ENCODE measurements at regions not wholly inside any gene's neighbourhood (a gene's known extent, or its start where the extent isn't known, plus 50 kb on each side); places are given as distances from the start of the nearest gene placed in this dataset.

DNA sequence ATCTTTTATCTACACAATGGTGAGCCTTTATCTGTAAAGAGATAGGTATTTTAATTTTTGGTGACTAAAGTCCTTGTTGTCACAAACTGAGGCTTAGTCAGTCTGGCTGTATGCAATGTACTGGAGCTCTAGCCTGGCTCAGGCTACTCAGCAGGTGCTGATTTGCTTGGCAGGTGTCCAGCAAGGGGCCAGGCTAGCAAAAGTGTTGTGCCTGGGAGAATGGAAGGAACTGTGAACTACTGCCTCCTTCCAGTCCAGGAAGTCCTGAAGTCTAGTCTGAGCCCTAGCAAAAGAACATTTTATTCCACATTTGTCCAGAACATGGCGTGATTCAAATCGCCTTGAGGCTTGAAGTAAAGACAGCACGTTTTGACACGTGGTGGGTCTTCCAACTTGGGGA lies 260.5 kb downstream of the CCDC85A start:
- no peak overlapping the region for H3K4me3 ChIP-seq (ENCODE audit: low read depth, low read length)
- TF ChIP-seq, protein P1, sequence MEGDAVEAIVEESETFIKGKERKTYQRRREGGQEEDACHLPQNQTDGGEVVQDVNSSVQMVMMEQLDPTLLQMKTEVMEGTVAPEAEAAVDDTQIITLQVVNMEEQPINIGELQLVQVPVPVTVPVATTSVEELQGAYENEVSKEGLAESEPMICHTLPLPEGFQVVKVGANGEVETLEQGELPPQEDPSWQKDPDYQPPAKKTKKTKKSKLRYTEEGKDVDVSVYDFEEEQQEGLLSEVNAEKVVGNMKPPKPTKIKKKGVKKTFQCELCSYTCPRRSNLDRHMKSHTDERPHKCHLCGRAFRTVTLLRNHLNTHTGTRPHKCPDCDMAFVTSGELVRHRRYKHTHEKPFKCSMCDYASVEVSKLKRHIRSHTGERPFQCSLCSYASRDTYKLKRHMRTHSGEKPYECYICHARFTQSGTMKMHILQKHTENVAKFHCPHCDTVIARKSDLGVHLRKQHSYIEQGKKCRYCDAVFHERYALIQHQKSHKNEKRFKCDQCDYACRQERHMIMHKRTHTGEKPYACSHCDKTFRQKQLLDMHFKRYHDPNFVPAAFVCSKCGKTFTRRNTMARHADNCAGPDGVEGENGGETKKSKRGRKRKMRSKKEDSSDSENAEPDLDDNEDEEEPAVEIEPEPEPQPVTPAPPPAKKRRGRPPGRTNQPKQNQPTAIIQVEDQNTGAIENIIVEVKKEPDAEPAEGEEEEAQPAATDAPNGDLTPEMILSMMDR (IDR thresholded peaks at IDR 0.05; ENCODE audit: borderline replicate concordance, insufficient read depth, low read depth, low read length), result no peak

DNA sequence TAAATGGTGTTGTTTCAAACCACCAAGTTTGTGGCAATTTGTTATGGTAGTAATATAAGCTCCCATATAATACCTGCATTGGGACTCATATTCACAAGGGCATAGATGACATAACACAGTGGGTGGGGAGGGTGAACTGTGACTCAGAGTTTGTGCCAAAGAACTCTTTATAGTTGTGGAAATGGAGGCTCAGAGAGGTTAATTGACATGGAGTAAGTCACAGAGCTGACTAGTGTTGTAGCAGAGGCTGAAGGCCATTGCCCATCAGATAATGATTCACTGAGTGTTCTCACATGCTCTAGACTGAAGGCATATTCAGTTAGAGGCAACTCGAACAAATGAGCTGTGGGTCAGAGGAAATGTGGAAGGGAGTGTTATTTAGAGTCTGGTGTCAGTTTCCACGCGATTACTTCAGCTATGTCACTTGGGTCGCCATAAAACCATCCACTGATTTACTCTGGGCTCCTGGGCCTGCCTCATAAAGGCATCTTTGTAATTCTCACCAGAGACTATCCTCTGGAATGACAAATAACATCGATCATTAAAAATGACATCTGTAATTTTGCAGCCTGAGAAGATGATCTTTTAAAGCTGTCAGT lies 264.7 kb downstream of the CCDC85A start:
- H3K4me3 ChIP-seq (ENCODE audit: low read depth, low read length), result no peak overlapping the region
- TF ChIP-seq, protein P1 (IDR thresholded peaks at IDR 0.05; ENCODE audit: borderline replicate concordance, insufficient read depth, low read depth, low read length), result no peak

DNA sequence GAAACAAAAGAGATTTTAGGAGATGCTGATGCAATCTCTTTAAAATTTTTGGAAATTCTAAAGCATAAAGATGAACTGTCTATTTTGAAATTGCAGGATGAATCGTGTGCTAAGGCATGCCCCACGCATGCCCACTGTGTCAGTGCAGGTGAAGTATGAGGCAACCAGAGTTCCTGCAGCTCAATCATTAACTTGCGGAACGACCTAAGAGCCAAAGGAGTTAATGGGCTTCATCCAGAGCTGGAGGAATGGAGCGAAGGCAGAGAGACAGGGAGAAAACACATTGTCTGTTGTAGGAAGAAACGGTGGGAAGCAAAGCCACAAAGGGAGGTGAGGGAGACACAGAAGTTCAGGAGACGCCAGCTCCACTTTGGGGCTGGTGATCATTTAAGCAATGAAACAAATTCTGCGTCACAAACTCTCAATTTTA lies 265.2 kb downstream of the CCDC85A start:
- TF ChIP-seq, protein P1 (IDR thresholded peaks at IDR 0.05; ENCODE audit: borderline replicate concordance, insufficient read depth, low read depth, low read length), result no peak
- H3K4me3 ChIP-seq (ENCODE audit: low read depth, low read length), result no peak overlapping the region

DNA sequence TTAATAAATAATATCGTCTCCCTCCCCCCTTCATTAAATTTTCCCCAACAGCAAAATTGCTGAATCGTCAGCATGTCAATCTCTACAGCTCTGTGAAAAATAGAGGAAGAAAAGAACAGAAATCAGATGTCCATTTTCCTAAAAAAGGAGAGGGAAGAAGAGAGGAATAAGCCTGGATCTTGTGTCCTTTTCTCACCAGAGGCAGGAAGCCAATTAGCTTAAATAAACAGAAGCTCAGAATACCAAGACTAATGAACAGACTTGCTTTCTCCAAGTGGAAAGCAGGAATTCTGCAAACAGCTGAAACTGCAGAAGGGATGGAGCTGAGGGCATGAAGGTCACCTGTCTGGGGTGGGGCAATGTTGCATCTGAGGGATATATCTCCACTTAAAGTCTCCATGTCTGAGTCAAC lies 265.7 kb downstream of the CCDC85A start:
- TF ChIP-seq, protein P1 (IDR thresholded peaks at IDR 0.05; ENCODE audit: borderline replicate concordance, insufficient read depth, low read depth, low read length), result no peak
- H3K4me3 ChIP-seq (ENCODE audit: low read depth, low read length), result no peak overlapping the region

DNA sequence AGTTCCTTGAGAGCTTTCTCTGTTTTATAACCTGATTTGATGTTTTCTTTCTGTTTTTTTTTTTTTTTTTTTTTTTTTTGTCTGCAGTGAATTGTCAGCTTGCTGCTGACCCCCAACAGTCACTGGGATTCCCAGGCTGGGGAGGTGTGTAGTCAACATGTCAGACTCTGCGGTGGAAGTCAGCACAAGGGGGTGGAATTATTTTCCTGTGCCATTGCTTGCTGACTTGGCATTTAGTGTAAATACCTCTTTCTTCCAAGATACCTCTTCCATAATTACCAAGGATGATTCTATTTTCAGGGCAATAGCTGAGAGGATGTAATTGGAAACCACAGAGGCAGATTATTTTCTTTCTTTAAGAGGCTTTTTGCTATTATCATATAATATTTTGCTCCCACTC lies 266.3 kb downstream of the CCDC85A start:
- TF ChIP-seq, protein P1 (IDR thresholded peaks at IDR 0.05; ENCODE audit: borderline replicate concordance, insufficient read depth, low read depth, low read length), result no peak
- H3K4me3 ChIP-seq (ENCODE audit: low read depth, low read length), result no peak overlapping the region

GRCh38 chr2:56450772-56451171 lies 267.0 kb downstream of the CCDC85A start:
- TF ChIP-seq, protein P1 (IDR thresholded peaks at IDR 0.05; ENCODE audit: borderline replicate concordance, insufficient read depth, low read depth, low read length), result no peak
- H3K4me3 ChIP-seq (ENCODE audit: low read depth, low read length), result no peak overlapping the region

DNA sequence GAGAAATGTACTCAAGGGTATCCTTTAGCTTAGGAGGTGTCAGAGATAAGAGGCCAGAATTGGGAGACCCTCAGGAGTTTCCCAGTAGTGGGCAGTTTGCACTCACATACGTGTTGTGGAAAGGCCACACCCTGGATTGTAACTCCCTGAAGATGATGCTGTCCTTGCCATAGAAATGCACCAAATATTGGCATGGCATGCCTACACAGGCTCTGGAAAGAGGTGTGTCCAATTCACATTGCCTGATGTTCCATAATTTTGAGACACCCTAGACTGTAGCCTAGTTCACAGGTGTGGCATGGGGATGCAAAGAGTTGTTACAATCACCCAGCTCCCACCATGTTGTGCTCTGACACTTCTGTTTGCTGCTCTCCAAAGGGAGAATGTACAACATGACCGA lies 271.9 kb downstream of the CCDC85A start:
- no peak overlapping the region for H3K4me3 ChIP-seq (ENCODE audit: low read depth, low read length)
- TF ChIP-seq, protein P1 (IDR thresholded peaks at IDR 0.05; ENCODE audit: borderline replicate concordance, insufficient read depth, low read depth, low read length), result no peak

All from GM12875 (cell line).